Inflammatory macrophage (primary cell): ENCODE measurements at regions not wholly inside any gene's neighbourhood (a gene's known extent, or its start where the extent isn't known, plus 50 kb on each side); places are given as distances from the start of the nearest gene placed in this dataset.
A peak's percentile ranks its signal among the peaks of the same experiment; 100 is the strongest.

Experiments
- DNase-seq, 2 donors: peaks; one replicate each; pipeline ENCODE4 v3.0.0-alpha.2; 2020 to 2022

- DNase-seq: no peak
Measured at GRCh38 chr12:42789808-42790760, 200.5 kb upstream of the PRICKLE1 start.

- DNase-seq: peak; percentile 7 to 24
Measured at GRCh38 chr12:42786400-42787148, 197.0 kb upstream of the PRICKLE1 start.

GRCh38 chr12:42785944-42786343 lies 196.4 kb upstream of the PRICKLE1 start:
- no peak for DNase-seq

- DNase-seq: no peak
Measured at GRCh38 chr12:42780671-42781070, 191.1 kb upstream of the PRICKLE1 start.

GRCh38 chr12:42779186-42779859 lies 189.8 kb upstream of the PRICKLE1 start:
- DNase-seq: no peak

- DNase-seq: no peak
Measured at GRCh38 chr12:42776396-42776795, 186.8 kb upstream of the PRICKLE1 start.

GRCh38 chr12:42774238-42774637 lies 184.7 kb upstream of the PRICKLE1 start:
- DNase-seq: no peak

GRCh38 chr12:42770261-42770660 lies 180.7 kb upstream of the PRICKLE1 start:
- DNase-seq: no peak

- DNase-seq: no peak
Measured at GRCh38 chr12:42769455-42769854, 179.9 kb upstream of the PRICKLE1 start.

GRCh38 chr12:42767998-42768397 lies 178.5 kb upstream of the PRICKLE1 start:
- DNase-seq: no peak

- DNase-seq: no peak
Measured at GRCh38 chr12:42767326-42767954, 177.9 kb upstream of the PRICKLE1 start.

- DNase-seq: no peak
Measured at GRCh38 chr12:42766754-42767153, 177.2 kb upstream of the PRICKLE1 start.

- DNase-seq: no peak
Measured at GRCh38 chr12:42766026-42766425, 176.5 kb upstream of the PRICKLE1 start.

- DNase-seq: no peak
Measured at GRCh38 chr12:42763682-42764081, 174.1 kb upstream of the PRICKLE1 start.

GRCh38 chr12:42762395-42762925 lies 172.9 kb upstream of the PRICKLE1 start:
- no peak for DNase-seq

GRCh38 chr12:42761601-42762350 lies 172.2 kb upstream of the PRICKLE1 start:
- DNase-seq: no peak

GRCh38 chr12:42761086-42761485 lies 171.5 kb upstream of the PRICKLE1 start:
- no peak for DNase-seq

GRCh38 chr12:42760550-42760949 lies 171.0 kb upstream of the PRICKLE1 start:
- DNase-seq: no peak

- DNase-seq: no peak
Measured at GRCh38 chr12:42759622-42760273, 170.2 kb upstream of the PRICKLE1 start.

- no peak for DNase-seq
Measured at GRCh38 chr12:42758806-42759205, 169.3 kb upstream of the PRICKLE1 start.

- DNase-seq: no peak
Measured at GRCh38 chr12:42757624-42758119, 168.1 kb upstream of the PRICKLE1 start.
